Activated naive CD4-positive, alpha-beta T cell (primary cell): ENCODE measurements at regions not wholly inside any gene's neighbourhood (a gene's known extent, or its start where the extent isn't known, plus 50 kb on each side); places are given as distances from the start of the nearest gene placed in this dataset.
"Not testable (repeated sequence)": the region's sequence is repeated elsewhere in the genome, so short reads cannot be mapped to it uniquely, and the experiment has no call there.

ENCODE experiments used
- DNase-seq, 4 experiments: peaks; one replicate each; lab custom pipeline; 2025; lab: John Stamatoyannopoulos, UW

- DNase-seq: no peak
Observed at GRCh38 chr6:139883776-139884175, 509.3 kb upstream of the CITED2 start.

GRCh38 chr6:139882977-139883728 lies 508.7 kb upstream of the CITED2 start:
- no peak for DNase-seq

- no peak for DNase-seq
Observed at GRCh38 chr6:139882234-139882633, 507.8 kb upstream of the CITED2 start.

- DNase-seq: no peak
Observed at GRCh38 chr6:139881728-139882211, 507.3 kb upstream of the CITED2 start.

GRCh38 chr6:139881236-139881635 lies 506.8 kb upstream of the CITED2 start:
- no peak for DNase-seq

- no peak for DNase-seq
Observed at GRCh38 chr6:139879823-139880356, 505.4 kb upstream of the CITED2 start.

GRCh38 chr6:139879241-139879640 lies 504.8 kb upstream of the CITED2 start:
- DNase-seq: not testable (repeated sequence)

GRCh38 chr6:139877828-139878405 lies 503.5 kb upstream of the CITED2 start:
- no peak for DNase-seq

- DNase-seq: no peak
Observed at GRCh38 chr6:139872665-139873064, 498.2 kb upstream of the CITED2 start.

- no peak for DNase-seq
Observed at GRCh38 chr6:139871803-139872510, 497.5 kb upstream of the CITED2 start.

- no peak for DNase-seq
Observed at GRCh38 chr6:139871165-139871710, 496.8 kb upstream of the CITED2 start.

- DNase-seq: no peak
Observed at GRCh38 chr6:139868576-139868975, 494.1 kb upstream of the CITED2 start.

GRCh38 chr6:139863964-139864363 lies 489.5 kb upstream of the CITED2 start:
- no peak for DNase-seq

- no peak for DNase-seq
Observed at GRCh38 chr6:139863346-139863745, 488.9 kb upstream of the CITED2 start.

- no peak for DNase-seq
Observed at GRCh38 chr6:139862311-139862710, 487.9 kb upstream of the CITED2 start.

- no peak for DNase-seq
Observed at GRCh38 chr6:139860203-139860602, 485.8 kb upstream of the CITED2 start.

- DNase-seq: no peak
Observed at GRCh38 chr6:139858429-139858828, 484.0 kb upstream of the CITED2 start.

GRCh38 chr6:139857143-139857542 lies 482.7 kb upstream of the CITED2 start:
- DNase-seq: no peak

- DNase-seq: no peak
Observed at GRCh38 chr6:139856562-139856961, 482.1 kb upstream of the CITED2 start.

- no peak for DNase-seq
Observed at GRCh38 chr6:139855671-139856311, 481.3 kb upstream of the CITED2 start.

GRCh38 chr6:139853302-139853992 lies 479.0 kb upstream of the CITED2 start:
- DNase-seq: no peak
